Activated CD4-positive, alpha-beta T cell treated with anti-CD3 and anti-CD28 coated beads for 36 hours (primary cell): ENCODE measurements at regions not wholly inside any gene's neighbourhood (a gene's known extent, or its start where the extent isn't known, plus 50 kb on each side); places are given as distances from the start of the nearest gene placed in this dataset.

ENCODE experiments used
- ATAC-seq: fragments of 200-7000 bp; cut with Tn5 transposase; one replicate; pipeline ENCODE4 v1.10.0; 2021; ENCODE audit warnings: mild to moderate bottlenecking, moderate library complexity
- CTCF ChIA-PET: fragments of 350-600 bp; sonication (Branson Sonifier 250); formaldehyde crosslinking; loops from one replicate; lab custom pipeline; 2021; ENCODE audit warnings: antibody characterized with exemption; lab: Charles Lee
- POLR2A ChIA-PET: fragments of 350-600 bp; sonication (Branson Sonifier 250); formaldehyde crosslinking; loops from one replicate; lab custom pipeline; 2021; ENCODE audit warnings: antibody characterized with exemption, inconsistent platforms; lab: Charles Lee
- DNase-seq: peaks from one replicate; pipeline ENCODE4 v3.0.0-alpha.2; 2020
- H3K27ac Mint-ChIP-seq: one replicate; pipeline ENCODE4 v1.8.0; 2021; ENCODE audit warnings: mixed read lengths
- H3K27me3 Mint-ChIP-seq: one replicate; pipeline ENCODE4 v1.8.0; 2021; ENCODE audit warnings: mixed read lengths
- H3K36me3 Mint-ChIP-seq: one replicate; pipeline ENCODE4 v1.8.0; 2021; ENCODE audit warnings: low read depth, mixed read lengths
- H3K4me1 Mint-ChIP-seq: one replicate; pipeline ENCODE4 v1.8.0; 2021; ENCODE audit warnings: mixed read lengths
- H3K4me3 Mint-ChIP-seq: one replicate; pipeline ENCODE4 v1.8.0; 2021; ENCODE audit warnings: mild to moderate bottlenecking, moderate library complexity, mixed read lengths
- H3K9me3 Mint-ChIP-seq: one replicate; pipeline ENCODE4 v1.8.0; 2021; ENCODE audit warnings: low read depth, mixed read lengths
- intact Hi-C, 2 experiments: fragments of 100-400 bp; cut with DNase I in 1 of 2; cut with micrococcal nuclease in 1 of 2; formaldehyde crosslinking; loops; one replicate each; pipeline versions ENCODE4 v1.14.2 to v1.15.1; 2022 to 2024; cut with DNase I, micrococcal nuclease

GRCh38 chr20:21780528-21780927, 75.1 kb downstream of the PAX1 start:
- Mint-ChIP-seq H3K9me3 (peaks cover 7% of the 10 kb centered on the region), H3K36me3 (no peaks in the 10 kb centered on the region), H3K27me3 (no peaks in the 10 kb centered on the region), H3K27ac (no peak overlapping the region), H3K4me1 (no peaks in the 10 kb centered on the region), H3K4me3 (no peak overlapping the region)
- ChIA-PET CTCF (no interaction called here), POLR2A (no interaction called here)
- no peak for DNase-seq
- intact Hi-C loops, result loop anchor here in 1 of 2 experiments (10.0 kb wide), 1 partner anchor 64 kb away; no protein-coding TSS in a partner anchor
- ATAC-seq, result no peak
